CD4-positive, alpha-beta T cell (primary cell): ENCODE measurements at regions not wholly inside any gene's neighbourhood (a gene's known extent, or its start where the extent isn't known, plus 50 kb on each side); places are given as distances from the start of the nearest gene placed in this dataset.
"Not testable (repeated sequence)": the region's sequence is repeated elsewhere in the genome, so short reads cannot be mapped to it uniquely, and the experiment has no call there.

Experiments
- ATAC-seq: fragments of 200-7000 bp; cut with Tn5 transposase; one replicate; pipeline ENCODE4 v1.10.0; 2022; ENCODE audit warnings: mild to moderate bottlenecking; ENCODE audit not compliant: poor library complexity
- CTCF ChIA-PET: fragments of 350-600 bp; sonication (Branson Sonifier 250); formaldehyde crosslinking; loops from one replicate; lab custom pipeline; 2021; ENCODE audit warnings: antibody characterized with exemption, inconsistent platforms; lab: Charles Lee
- POLR2A ChIA-PET: fragments of 350-600 bp; sonication (Branson Sonifier 250); formaldehyde crosslinking; loops from one replicate; lab custom pipeline; 2021; ENCODE audit warnings: antibody characterized with exemption, inconsistent platforms; lab: Charles Lee
- DNase-seq, 14 experiments: peaks; one replicate each; pipeline ENCODE4 v3.0.0-alpha.2; 2013 to 2020; ENCODE audit warnings: mixed read lengths in 2 of 14
- H3K27ac ChIP-seq, 2 donors: one replicate each; pipeline versions ENCODE4 v1.5.1 to v1.7.0; 2013; ENCODE audit warnings: low read length in 2 of 2, low read depth in 1 of 2, mild to moderate bottlenecking in 1 of 2
- H3K27me3 ChIP-seq, 2 experiments: 1 replicate in 1 of 2; 2 replicates in 1 of 2; pipeline versions ENCODE4 v1.6.1 to v1.7.0; 2013; ENCODE audit warnings: low read length in 2 of 2, control low read depth in 1 of 2, mild to moderate bottlenecking in 1 of 2, moderate library complexity in 1 of 2; ENCODE audit not compliant: insufficient read depth in 2 of 2, control insufficient read depth in 1 of 2
- H3K36me3 ChIP-seq: one replicate; pipeline ENCODE4 v1.6.1; 2013; ENCODE audit warnings: low read length, control low read depth; ENCODE audit not compliant: insufficient read depth
- H3K4me1 ChIP-seq: one replicate; pipeline ENCODE4 v1.6.1; 2013; ENCODE audit warnings: low read length, control low read depth; ENCODE audit not compliant: insufficient read depth
- H3K4me3 ChIP-seq: one replicate; pipeline ENCODE4 v1.5.1; 2013; ENCODE audit warnings: mild to moderate bottlenecking, low read length, moderate library complexity
- H3K9me3 ChIP-seq, 2 experiments: 1 replicate in 1 of 2; 2 replicates in 1 of 2; pipeline versions ENCODE4 v1.6.1 to v1.7.0; 2013; ENCODE audit warnings: low read length in 2 of 2, mild to moderate bottlenecking in 2 of 2, control low read depth in 1 of 2, moderate library complexity in 1 of 2; ENCODE audit not compliant: control insufficient read depth in 1 of 2, insufficient read depth in 1 of 2
- H3K27ac Mint-ChIP-seq: one replicate; pipeline ENCODE4 v1.8.0; 2020; ENCODE audit warnings: mixed read lengths
- H3K27me3 Mint-ChIP-seq: one replicate; pipeline ENCODE4 v1.8.0; 2021; ENCODE audit warnings: mixed read lengths
- H3K36me3 Mint-ChIP-seq: one replicate; pipeline ENCODE4 v1.8.0; 2021; ENCODE audit warnings: low read depth, mixed read lengths
- H3K4me1 Mint-ChIP-seq: one replicate; pipeline ENCODE4 v1.8.0; 2021; ENCODE audit warnings: low read depth, mixed read lengths
- H3K4me3 Mint-ChIP-seq: one replicate; pipeline ENCODE4 v1.8.0; 2020; ENCODE audit warnings: mild to moderate bottlenecking, mixed read lengths
- H3K9me3 Mint-ChIP-seq: one replicate; pipeline ENCODE4 v1.8.0; 2020; ENCODE audit warnings: mixed read lengths
- CTCF ChIP-seq: fragments of 200-600 bp; IDR thresholded peaks from one replicate; pipeline ENCODE4 v1.8.0; 2022; ENCODE audit warnings: antibody characterized with exemption, mild to moderate bottlenecking
- intact Hi-C, 2 experiments: fragments of 100-400 bp; cut with DNase I in 1 of 2; cut with micrococcal nuclease in 1 of 2; formaldehyde crosslinking; loops; one replicate each; pipeline versions ENCODE4 v1.15.1 to v1.9.0; 2023 to 2025; cut with DNase I, micrococcal nuclease

- Histone ChIP-seq H3K4me1 (no peaks in the 10 kb centered on the region), H3K27ac (no peak overlapping the region), H3K36me3 (no peaks in the 10 kb centered on the region), H3K9me3 (peaks cover 23 to 39% of the 10 kb centered on the region in 2 experiments), H3K4me3 (no peak overlapping the region), H3K27me3 (peaks cover 0 to 4% of the 10 kb centered on the region in 2 experiments)
- Mint-ChIP-seq H3K4me3 (no peak overlapping the region), H3K9me3 (peaks cover 20% of the 10 kb centered on the region), H3K27ac (no peak overlapping the region), H3K36me3 (peaks cover 6% of the 10 kb centered on the region), H3K4me1 (no peaks in the 10 kb centered on the region), H3K27me3 (peaks cover 25% of the 10 kb centered on the region)
- no peak for TF ChIP-seq CTCF
- ATAC-seq (no peak), DNase-seq (no peak)
- ChIA-PET POLR2A (no interaction called here), CTCF (no interaction called here)
- intact Hi-C loops: no loop called here
These were observed 486.2 kb downstream of the DMAC1 start for GRCh38 chr9:7313389-7313788.

- DNase-seq, H3K4me1 Mint-ChIP-seq, H3K27me3 Mint-ChIP-seq, H3K36me3 ChIP-seq, H3K27me3 ChIP-seq, H3K27ac ChIP-seq, H3K27ac Mint-ChIP-seq, ATAC-seq, H3K4me3 ChIP-seq, H3K4me3 Mint-ChIP-seq, CTCF ChIA-PET, POLR2A ChIA-PET, H3K36me3 Mint-ChIP-seq, intact Hi-C loops, H3K4me1 ChIP-seq: not testable (repeated sequence)
- peaks cover 10 to 32% of the 10 kb centered on the region in 2 experiments for H3K9me3 ChIP-seq
- peaks cover 18% of the 10 kb centered on the region for H3K9me3 Mint-ChIP-seq
These were observed 490.5 kb downstream of the DMAC1 start for GRCh38 chr9:7309051-7309450.

- H3K27me3 Mint-ChIP-seq: peaks cover 9% of the 10 kb centered on the region
- no peaks in the 10 kb centered on the region for H3K36me3 Mint-ChIP-seq
- intact Hi-C loops: no loop called here
- H3K4me3 Mint-ChIP-seq: no peak overlapping the region
- Histone ChIP-seq H3K9me3 (peaks cover 4 to 14% of the 10 kb centered on the region in 2 experiments), H3K4me1 (no peaks in the 10 kb centered on the region), H3K27ac (no peak overlapping the region), H3K36me3 (no peaks in the 10 kb centered on the region), H3K27me3 (peaks cover 0 to 5% of the 10 kb centered on the region in 2 experiments), H3K4me3 (no peak overlapping the region)
- no peaks in the 10 kb centered on the region for H3K4me1 Mint-ChIP-seq
- TF ChIP-seq CTCF: no peak
- POLR2A ChIA-PET: no interaction called here
- CTCF ChIA-PET: no interaction called here
- H3K27ac Mint-ChIP-seq: no peak overlapping the region
- H3K9me3 Mint-ChIP-seq: peaks cover 9% of the 10 kb centered on the region
- DNase-seq (no peak), ATAC-seq (no peak)
These were observed 493.9 kb downstream of the DMAC1 start for GRCh38 chr9:7305677-7306076.

- H3K27ac ChIP-seq: no peak overlapping the region
- no peaks in the 10 kb centered on the region for H3K4me1 ChIP-seq
- DNase-seq: no peak
- intact Hi-C loops: no loop called here
- no peak for ATAC-seq
- CTCF ChIA-PET: no interaction called here
- H3K27me3 ChIP-seq: peaks cover 0 to 5% of the 10 kb centered on the region in 2 experiments
- H3K4me3 ChIP-seq: no peak overlapping the region
- POLR2A ChIA-PET: no interaction called here
- H3K27ac Mint-ChIP-seq: no peak overlapping the region
- TF ChIP-seq CTCF: no peak
- peaks cover 2% of the 10 kb centered on the region for H3K9me3 Mint-ChIP-seq
- H3K4me1 Mint-ChIP-seq: no peaks in the 10 kb centered on the region
- H3K4me3 Mint-ChIP-seq: no peak overlapping the region
- peaks cover 9% of the 10 kb centered on the region for H3K27me3 Mint-ChIP-seq
- H3K9me3 ChIP-seq: peaks cover 3% of the 10 kb centered on the region in 2 experiments
- H3K36me3 Mint-ChIP-seq: no peaks in the 10 kb centered on the region
- no peaks in the 10 kb centered on the region for H3K36me3 ChIP-seq
These were observed 495.0 kb downstream of the DMAC1 start for GRCh38 chr9:7304627-7304995.
